GM12878 (cell line): ENCODE measurements at regions not wholly inside any gene's neighbourhood (a gene's known extent, or its start where the extent isn't known, plus 50 kb on each side); places are given as distances from the start of the nearest gene placed in this dataset.

Source experiments
- CTCF ChIP-seq, 3 experiments: IDR thresholded peaks in 2 of 3; conservative IDR thresholded peaks in 1 of 3; 2 replicates each; pipeline ENCODE4 v1.5.1; 2011; ENCODE audit warnings: low read depth in 3 of 3, low read length in 3 of 3, mild to moderate bottlenecking in 3 of 3, control low read depth in 2 of 3, moderate library complexity in 2 of 3, inconsistent platforms in 1 of 3, mixed read lengths in 1 of 3; ENCODE audit not compliant: control insufficient read depth in 2 of 3, insufficient read depth in 1 of 3; ENCODE audit errors: extremely low read depth in 1 of 3
- EP300 ChIP-seq, 2 experiments: fragments of 150-350 bp in 1 of 2; IDR thresholded peaks; 2 replicates each; pipeline ENCODE4 v1.6.1; 2011 to 2012; ENCODE audit warnings: low read depth in 2 of 2, low read length in 2 of 2, borderline replicate concordance in 1 of 2, improper control_type of control experiment in 1 of 2, inconsistent platforms in 1 of 2; ENCODE audit not compliant: control insufficient read depth in 1 of 2
- EZH2 ChIP-seq: IDR thresholded peaks from 2 replicates; pipeline ENCODE4 v1.6.1; 2012; ENCODE audit warnings: low read depth, mild to moderate bottlenecking, control low read depth, inconsistent platforms, low read length, borderline replicate concordance; ENCODE audit not compliant: control insufficient read depth
- FOXM1 ChIP-seq: IDR thresholded peaks from 2 replicates; pipeline ENCODE4 v1.6.1; 2012; ENCODE audit warnings: low read depth, mild to moderate bottlenecking, inconsistent platforms, low read length, moderate library complexity
- GATAD2B ChIP-seq: fragments of 450-650 bp; conservative IDR thresholded peaks from 2 replicates; pipeline ENCODE4 v1.6.1; 2017; ENCODE audit warnings: low read depth, mild to moderate bottlenecking, moderate library complexity
- MAX ChIP-seq: IDR thresholded peaks from 2 replicates; pipeline ENCODE4 v1.6.1; 2012; ENCODE audit warnings: low read depth, low read length, improper control_type of control experiment
- REST ChIP-seq: IDR thresholded peaks from 2 replicates; pipeline ENCODE4 v1.6.1; 2012; ENCODE audit warnings: mild to moderate bottlenecking, low read depth, low read length

- no peak for TF ChIP-seq REST
- TF ChIP-seq FOXM1, result no peak
- TF ChIP-seq EP300 (IDR thresholded peaks at IDR 0.05; ENCODE audit: borderline replicate concordance in 1 of 2, control insufficient read depth in 1 of 2, low read depth in 2 of 2, low read length in 2 of 2), result no peak
- no peak for TF ChIP-seq MAX
- TF ChIP-seq EZH2, result no peak
- no peak for TF ChIP-seq CTCF (IDR thresholded peaks at IDR 0.05 in 2 of 3, conservative IDR thresholded peaks at IDR 0.05 in 1 of 3; ENCODE audit: control insufficient read depth in 2 of 3, extremely low read depth in 1 of 3, insufficient read depth in 1 of 3, low read depth in 3 of 3, low read length in 3 of 3)
- no peak for TF ChIP-seq GATAD2B
Measured at GRCh38 chr1:166350490-166350889, 183.7 kb upstream of the FAM78B start.
